Smooth muscle cell (in vitro differentiated cells): ENCODE measurements at regions not wholly inside any gene's neighbourhood (a gene's known extent, or its start where the extent isn't known, plus 50 kb on each side); places are given as distances from the start of the nearest gene placed in this dataset.

ENCODE experiments used
- DNase-seq: peaks from one replicate; lab custom pipeline; 2025; ENCODE audit not compliant: unreplicated experiment; lab: John Stamatoyannopoulos, UW
- H2AFZ ChIP-seq: fragments of 200-600 bp; sonication (generic); 2 replicates; pipeline ENCODE4 v1.6.0; 2016; ENCODE audit warnings: antibody characterized with exemption, low read depth, mild to moderate bottlenecking
- H3F3A ChIP-seq: fragments of 200-600 bp; sonication (generic); 2 replicates; pipeline ENCODE4 v1.6.0; 2017; ENCODE audit warnings: antibody characterized with exemption, low read depth
- H3K27ac ChIP-seq: fragments of 200-600 bp; sonication (generic); 2 replicates; pipeline ENCODE4 v1.5.1; 2016; ENCODE audit warnings: low read depth, mild to moderate bottlenecking
- H3K27me3 ChIP-seq: fragments of 200-600 bp; sonication (generic); 2 replicates; pipeline ENCODE4 v1.6.1; 2016; ENCODE audit warnings: low read depth, mild to moderate bottlenecking
- H3K36me3 ChIP-seq: fragments of 200-600 bp; sonication (generic); 2 replicates; pipeline ENCODE4 v1.5.1; 2016; ENCODE audit warnings: low read depth
- H3K4me1 ChIP-seq: fragments of 200-600 bp; sonication (generic); 2 replicates; pipeline ENCODE4 v1.5.1; 2016; ENCODE audit warnings: low read depth
- H3K4me2 ChIP-seq: fragments of 200-600 bp; sonication (generic); 2 replicates; pipeline ENCODE4 v1.6.0; 2016; ENCODE audit warnings: mild to moderate bottlenecking
- H3K4me3 ChIP-seq: fragments of 200-600 bp; sonication (generic); 2 replicates; pipeline ENCODE4 v1.5.1; 2016; ENCODE audit warnings: mild to moderate bottlenecking
- H3K79me2 ChIP-seq: fragments of 200-600 bp; sonication (generic); 2 replicates; pipeline ENCODE4 v1.6.0; 2016; ENCODE audit warnings: low read depth, mild to moderate bottlenecking
- H3K9ac ChIP-seq: fragments of 200-600 bp; sonication (generic); 2 replicates; pipeline ENCODE4 v1.6.0; 2016; ENCODE audit warnings: low read depth
- H3K9me3 ChIP-seq: fragments of 200-600 bp; sonication (generic); replicated peaks from 2 replicates; pipeline ENCODE4 v1.5.1; 2016; ENCODE audit warnings: low read depth
- H4K20me1 ChIP-seq: fragments of 200-600 bp; sonication (generic); 2 replicates; pipeline ENCODE4 v1.6.0; 2016; ENCODE audit warnings: low read depth
- CTCF ChIP-seq: fragments of 200-600 bp; sonication (generic); IDR thresholded peaks from 2 replicates; pipeline ENCODE4 v1.5.1; 2017; ENCODE audit warnings: borderline replicate concordance, mild to moderate bottlenecking, antibody characterized with exemption; ENCODE audit not compliant: insufficient read depth, poor library complexity, severe bottlenecking
- WGBS: methylation state at CpG from one replicate; pipeline ENCODE4 v1.1.7; 2016; ENCODE audit warnings: low lambda C conversion rate; 5-methylcytosine and 5-hydroxymethylcytosine counted together

GRCh38 chr15:94026458-94027304 is 204.7 kb upstream of the MCTP2 start:
- Histone ChIP-seq H3K9me3 (no peaks in the 10 kb centered on the region), H3K27ac (no peak overlapping the region), H3K4me1 (no peaks in the 10 kb centered on the region), H3F3A (no peaks in the 10 kb centered on the region), H2AFZ (no peak overlapping the region), H3K27me3 (no peaks in the 10 kb centered on the region), H3K9ac (no peak overlapping the region), H3K36me3 (no peaks in the 10 kb centered on the region), H3K79me2 (no peaks in the 10 kb centered on the region), H4K20me1 (no peaks in the 10 kb centered on the region), H3K4me3 (no peak overlapping the region), H3K4me2 (peak overlapping the region; percentile 36)
- no peak for DNase-seq
- WGBS, result 8% methylated on average over 2 of the region's 2 CpGs
- no peak for TF ChIP-seq CTCF

GRCh38 chr15:94023531-94023930 is 207.8 kb upstream of the MCTP2 start:
- H3K4me3 ChIP-seq, result no peak overlapping the region
- no peak for TF ChIP-seq CTCF
- H2AFZ ChIP-seq, result no peak overlapping the region
- H3K36me3 ChIP-seq, result no peaks in the 10 kb centered on the region
- no peaks in the 10 kb centered on the region for H3K9me3 ChIP-seq
- no peak overlapping the region for H3K4me2 ChIP-seq
- 87% methylated on average over 4 of the region's 4 CpGs for WGBS
- H3K27me3 ChIP-seq, result no peaks in the 10 kb centered on the region
- no peak overlapping the region for H3K27ac ChIP-seq
- DNase-seq, result no peak
- H3K9ac ChIP-seq, result no peak overlapping the region
- H3K4me1 ChIP-seq, result no peaks in the 10 kb centered on the region
- H3K79me2 ChIP-seq, result no peaks in the 10 kb centered on the region
- H3F3A ChIP-seq, result no peaks in the 10 kb centered on the region
- H4K20me1 ChIP-seq, result no peaks in the 10 kb centered on the region

- no peak for DNase-seq
- no peaks in the 10 kb centered on the region for H3K9me3 ChIP-seq
- no peak overlapping the region for H3K9ac ChIP-seq
- no peaks in the 10 kb centered on the region for H4K20me1 ChIP-seq
- H3K27me3 ChIP-seq, result no peaks in the 10 kb centered on the region
- no peak overlapping the region for H3K4me3 ChIP-seq
- H3K4me1 ChIP-seq, result no peaks in the 10 kb centered on the region
- no peak for TF ChIP-seq CTCF
- H3K27ac ChIP-seq, result no peak overlapping the region
- H3K36me3 ChIP-seq, result no peaks in the 10 kb centered on the region
- H2AFZ ChIP-seq, result no peak overlapping the region
- WGBS, result 69% methylated on average over 5 of the region's 5 CpGs
- H3K79me2 ChIP-seq, result no peaks in the 10 kb centered on the region
- no peaks in the 10 kb centered on the region for H3F3A ChIP-seq
- H3K4me2 ChIP-seq, result no peak overlapping the region
These were observed 209.6 kb upstream of the MCTP2 start for GRCh38 chr15:94021621-94022320.
